Tibial nerve (tissue), 4 donors: ENCODE measurements at regions not wholly inside any gene's neighbourhood (a gene's known extent, or its start where the extent isn't known, plus 50 kb on each side); places are given as distances from the start of the nearest gene placed in this dataset.

Source experiments
- EP300 ChIP-seq, 2 donors: sonication (generic); formaldehyde crosslinking; IDR thresholded peaks; one replicate each; pipeline ENCODE4 v1.6.1; 2017; ENCODE audit warnings: antibody characterized with exemption in 2 of 2, mild to moderate bottlenecking in 1 of 2
- POLR2A ChIP-seq, 2 donors: fragments of 450-650 bp; IDR thresholded peaks; one replicate each; pipeline ENCODE4 v1.6.1; 2017; ENCODE audit warnings: antibody characterized with exemption in 2 of 2, mild to moderate bottlenecking in 2 of 2, moderate library complexity in 2 of 2
- TF ChIP-seq, protein P1 (sequence below), 5 experiments: fragments of 200-600 bp in 3 of 5; fragments of 450-650 bp in 2 of 5; sonication (generic) in 3 of 5; IDR thresholded peaks; one replicate each; pipeline ENCODE4 v1.5.1; 2016 to 2019; ENCODE audit warnings: antibody characterized with exemption in 5 of 5, mild to moderate bottlenecking in 3 of 5, moderate library complexity in 2 of 5

DNA sequence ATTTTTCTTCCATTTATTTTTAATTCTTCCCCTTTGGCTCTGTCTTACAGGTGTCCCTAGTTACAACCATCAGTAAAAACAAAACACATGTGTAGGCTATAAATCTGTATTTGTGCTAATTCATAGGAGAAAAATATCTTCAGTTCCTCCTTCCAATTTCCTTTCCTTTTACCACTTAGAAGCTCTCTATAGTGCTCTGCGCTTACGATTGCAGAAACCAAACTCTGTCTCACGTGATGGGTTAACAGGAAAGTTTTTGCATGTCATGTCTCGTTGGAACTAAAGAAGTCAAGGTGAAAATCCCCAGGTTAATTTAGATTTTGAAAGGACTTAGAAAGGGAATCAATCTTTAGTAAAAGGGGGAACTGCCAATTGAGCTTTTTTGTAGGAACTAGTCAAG, 1390.5 kb upstream of the ZEB2 start:
- TF ChIP-seq POLR2A (IDR thresholded peaks at IDR 0.05) (no peak), EP300 (IDR thresholded peaks at IDR 0.05) (no peak)
- TF ChIP-seq, protein P1, sequence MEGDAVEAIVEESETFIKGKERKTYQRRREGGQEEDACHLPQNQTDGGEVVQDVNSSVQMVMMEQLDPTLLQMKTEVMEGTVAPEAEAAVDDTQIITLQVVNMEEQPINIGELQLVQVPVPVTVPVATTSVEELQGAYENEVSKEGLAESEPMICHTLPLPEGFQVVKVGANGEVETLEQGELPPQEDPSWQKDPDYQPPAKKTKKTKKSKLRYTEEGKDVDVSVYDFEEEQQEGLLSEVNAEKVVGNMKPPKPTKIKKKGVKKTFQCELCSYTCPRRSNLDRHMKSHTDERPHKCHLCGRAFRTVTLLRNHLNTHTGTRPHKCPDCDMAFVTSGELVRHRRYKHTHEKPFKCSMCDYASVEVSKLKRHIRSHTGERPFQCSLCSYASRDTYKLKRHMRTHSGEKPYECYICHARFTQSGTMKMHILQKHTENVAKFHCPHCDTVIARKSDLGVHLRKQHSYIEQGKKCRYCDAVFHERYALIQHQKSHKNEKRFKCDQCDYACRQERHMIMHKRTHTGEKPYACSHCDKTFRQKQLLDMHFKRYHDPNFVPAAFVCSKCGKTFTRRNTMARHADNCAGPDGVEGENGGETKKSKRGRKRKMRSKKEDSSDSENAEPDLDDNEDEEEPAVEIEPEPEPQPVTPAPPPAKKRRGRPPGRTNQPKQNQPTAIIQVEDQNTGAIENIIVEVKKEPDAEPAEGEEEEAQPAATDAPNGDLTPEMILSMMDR (IDR thresholded peaks at IDR 0.05), result no peak
